ENCODE measurements at regions not wholly inside any gene's neighbourhood (a gene's known extent, or its start where the extent isn't known, plus 50 kb on each side); places are given as distances from the start of the nearest gene placed in this dataset.

DNA sequence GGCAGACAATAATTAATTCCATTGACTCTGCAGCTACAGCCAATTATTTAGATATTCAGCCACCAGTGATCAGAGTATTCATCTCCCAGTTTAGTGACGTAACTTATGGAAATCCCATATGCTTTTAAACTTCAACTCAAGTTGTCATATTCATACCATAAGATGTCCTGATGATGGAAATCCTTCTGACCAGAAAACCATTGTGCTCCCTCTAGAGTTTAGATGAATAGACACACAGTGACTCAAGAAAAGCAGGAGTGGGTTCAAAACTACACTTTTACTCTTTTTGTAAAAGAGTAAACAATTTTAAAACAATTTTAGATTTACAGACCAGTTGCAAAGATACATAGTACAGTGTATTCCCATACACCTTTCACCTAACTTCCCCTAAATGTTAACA is 463.7 kb downstream of the KCNT2 start:
- no peak for DNase-seq (ENCODE audit: low spot score)
- Histone ChIP-seq H3K4me3 (no peak overlapping the region), H3K36me3 (replicated peaks; ENCODE audit: insufficient read depth, low read depth) (no peaks in the 10 kb centered on the region), H3K27ac (no peak overlapping the region), H2AFZ (no peak overlapping the region), H3K79me2 (no peaks in the 10 kb centered on the region), H4K20me1 (ENCODE audit: insufficient read depth, poor library complexity, severe bottlenecking) (no peaks in the 10 kb centered on the region), H3K4me1 (ENCODE audit: insufficient read depth) (no peaks in the 10 kb centered on the region), H3K4me2 (no peak overlapping the region), H3K27me3 (no peaks in the 10 kb centered on the region), H3K9me2 (replicated peaks; ENCODE audit: insufficient read depth) (no peaks in the 10 kb centered on the region), H3K9me3 (ENCODE audit: low read depth) (no peaks in the 10 kb centered on the region)
- WGBS (ENCODE audit: low lambda C conversion rate, missing lambda C conversion rate), result 100% methylated on average over 1 of the region's 1 CpG
- no peak for TF ChIP-seq EZH2phosphoT487 (IDR thresholded peaks at IDR 0.05; ENCODE audit: low read depth, severe bottlenecking, unreplicated experiment)
- no peak for TF ChIP-seq EZH2 (IDR thresholded peaks at IDR 0.05; ENCODE audit: borderline replicate concordance)
- TF ChIP-seq, protein P1, sequence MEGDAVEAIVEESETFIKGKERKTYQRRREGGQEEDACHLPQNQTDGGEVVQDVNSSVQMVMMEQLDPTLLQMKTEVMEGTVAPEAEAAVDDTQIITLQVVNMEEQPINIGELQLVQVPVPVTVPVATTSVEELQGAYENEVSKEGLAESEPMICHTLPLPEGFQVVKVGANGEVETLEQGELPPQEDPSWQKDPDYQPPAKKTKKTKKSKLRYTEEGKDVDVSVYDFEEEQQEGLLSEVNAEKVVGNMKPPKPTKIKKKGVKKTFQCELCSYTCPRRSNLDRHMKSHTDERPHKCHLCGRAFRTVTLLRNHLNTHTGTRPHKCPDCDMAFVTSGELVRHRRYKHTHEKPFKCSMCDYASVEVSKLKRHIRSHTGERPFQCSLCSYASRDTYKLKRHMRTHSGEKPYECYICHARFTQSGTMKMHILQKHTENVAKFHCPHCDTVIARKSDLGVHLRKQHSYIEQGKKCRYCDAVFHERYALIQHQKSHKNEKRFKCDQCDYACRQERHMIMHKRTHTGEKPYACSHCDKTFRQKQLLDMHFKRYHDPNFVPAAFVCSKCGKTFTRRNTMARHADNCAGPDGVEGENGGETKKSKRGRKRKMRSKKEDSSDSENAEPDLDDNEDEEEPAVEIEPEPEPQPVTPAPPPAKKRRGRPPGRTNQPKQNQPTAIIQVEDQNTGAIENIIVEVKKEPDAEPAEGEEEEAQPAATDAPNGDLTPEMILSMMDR (IDR thresholded peaks at IDR 0.05; ENCODE audit: poor library complexity), result no peak

DNA sequence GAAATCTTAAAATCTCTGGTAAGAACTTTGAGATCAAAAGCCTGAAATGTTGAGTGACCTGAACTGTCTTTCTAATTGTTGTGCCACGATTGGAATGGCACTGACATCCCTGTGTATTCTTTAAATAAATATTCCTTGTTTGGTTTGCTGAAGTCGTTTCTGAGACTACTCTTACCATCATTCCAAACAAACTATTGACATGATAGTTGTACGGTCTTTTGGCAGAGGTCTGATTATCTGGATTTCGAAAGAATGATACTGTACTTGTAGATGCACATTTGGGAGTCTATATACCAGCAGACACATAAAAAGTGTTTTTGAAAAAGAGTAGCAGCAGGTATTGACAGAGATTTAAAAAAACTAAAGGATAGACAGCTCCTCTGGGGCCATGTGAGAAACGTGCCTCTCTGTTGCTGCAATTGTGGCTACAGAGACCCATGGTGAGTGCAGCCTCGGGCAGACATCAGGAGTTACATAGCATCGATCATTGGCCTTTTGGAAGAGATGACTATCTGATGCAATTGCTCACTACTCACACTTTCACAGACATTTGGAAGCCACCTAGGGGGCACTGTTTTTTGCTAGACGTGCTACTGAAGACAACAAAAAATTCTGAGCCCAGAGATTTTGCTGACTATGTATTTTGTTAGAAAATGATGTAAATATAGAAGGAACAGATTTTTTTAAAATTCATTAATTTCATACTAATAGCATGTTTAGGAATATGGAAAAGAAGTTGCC is 464.5 kb downstream of the KCNT2 start:
- H3K36me3 ChIP-seq (replicated peaks; ENCODE audit: insufficient read depth, low read depth), result no peaks in the 10 kb centered on the region
- TF ChIP-seq, protein P1 (IDR thresholded peaks at IDR 0.05; ENCODE audit: poor library complexity), result peak; percentile 10
- TF ChIP-seq EZH2phosphoT487 (IDR thresholded peaks at IDR 0.05; ENCODE audit: low read depth, severe bottlenecking, unreplicated experiment), result no peak
- H3K27ac ChIP-seq, result no peak overlapping the region
- H3K79me2 ChIP-seq, result no peaks in the 10 kb centered on the region
- no peaks in the 10 kb centered on the region for H3K4me1 ChIP-seq (ENCODE audit: insufficient read depth)
- H4K20me1 ChIP-seq (ENCODE audit: insufficient read depth, poor library complexity, severe bottlenecking), result no peaks in the 10 kb centered on the region
- H3K4me2 ChIP-seq, result no peak overlapping the region
- H3K27me3 ChIP-seq, result no peaks in the 10 kb centered on the region
- H3K9me2 ChIP-seq (replicated peaks; ENCODE audit: insufficient read depth), result no peaks in the 10 kb centered on the region
- WGBS (ENCODE audit: low lambda C conversion rate, missing lambda C conversion rate), result 62% methylated on average over 8 of the region's 8 CpGs
- H2AFZ ChIP-seq, result no peak overlapping the region
- DNase-seq (ENCODE audit: low spot score), result no peak
- no peak overlapping the region for H3K4me3 ChIP-seq
- H3K9me3 ChIP-seq (ENCODE audit: low read depth), result no peaks in the 10 kb centered on the region

DNA sequence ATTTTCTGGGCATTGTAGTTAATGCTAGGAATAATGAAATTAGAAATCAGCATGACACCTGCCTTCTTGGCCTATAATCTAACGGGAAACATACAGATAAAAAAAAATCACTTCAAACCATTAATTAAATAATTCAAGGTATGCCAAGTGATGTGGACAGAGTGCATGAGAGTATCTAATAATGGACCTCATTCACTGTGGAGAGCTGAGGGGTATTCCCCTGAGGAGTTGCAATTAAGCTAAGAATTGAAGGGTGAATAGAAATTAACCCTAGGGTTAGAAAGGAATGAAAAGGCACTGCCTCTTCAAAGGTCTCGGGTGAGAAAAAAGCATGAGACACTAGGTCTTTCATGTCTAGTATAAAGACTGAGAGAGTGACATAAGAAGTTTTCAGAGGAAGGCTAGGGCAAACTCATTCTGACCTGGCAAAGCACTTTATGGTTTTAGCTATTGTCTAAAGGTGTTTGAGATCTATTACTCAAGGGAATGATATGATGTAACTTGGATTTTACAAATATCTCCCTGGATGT is 466.1 kb downstream of the KCNT2 start:
- no peak overlapping the region for H3K4me3 ChIP-seq
- no peak overlapping the region for H3K4me2 ChIP-seq
- no peaks in the 10 kb centered on the region for H3K27me3 ChIP-seq
- H3K36me3 ChIP-seq (replicated peaks; ENCODE audit: insufficient read depth, low read depth), result no peaks in the 10 kb centered on the region
- no peak for DNase-seq (ENCODE audit: low spot score)
- WGBS (ENCODE audit: low lambda C conversion rate, missing lambda C conversion rate), result 80% methylated on average over 2 of the region's 2 CpGs
- H3K4me1 ChIP-seq (ENCODE audit: insufficient read depth), result no peaks in the 10 kb centered on the region
- H3K9me3 ChIP-seq (ENCODE audit: low read depth), result no peaks in the 10 kb centered on the region
- TF ChIP-seq EZH2phosphoT487 (IDR thresholded peaks at IDR 0.05; ENCODE audit: low read depth, severe bottlenecking, unreplicated experiment) (no peak), EZH2 (IDR thresholded peaks at IDR 0.05; ENCODE audit: borderline replicate concordance) (no peak)
- TF ChIP-seq, protein P1 (IDR thresholded peaks at IDR 0.05; ENCODE audit: poor library complexity), result no peak
- H3K79me2 ChIP-seq, result no peaks in the 10 kb centered on the region
- no peaks in the 10 kb centered on the region for H3K9me2 ChIP-seq (replicated peaks; ENCODE audit: insufficient read depth)
- H4K20me1 ChIP-seq (ENCODE audit: insufficient read depth, poor library complexity, severe bottlenecking), result no peaks in the 10 kb centered on the region
- H2AFZ ChIP-seq, result no peak overlapping the region
- no peak overlapping the region for H3K27ac ChIP-seq
